Liver (tissue), 8 donors: ENCODE measurements at regions not wholly inside any gene's neighbourhood (a gene's known extent, or its start where the extent isn't known, plus 50 kb on each side); places are given as distances from the start of the nearest gene placed in this dataset.
A peak's percentile ranks its signal among the peaks of the same experiment; 100 is the strongest.

ENCODE experiments used
- DNase-seq: peaks from one replicate; pipeline ENCODE4 v3.0.0-alpha.2; 2017; ENCODE audit warnings: low spot score
- H3K27ac ChIP-seq, 2 donors: one replicate each; pipeline ENCODE4 v1.7.0; 2013; ENCODE audit warnings: inconsistent platforms in 2 of 2, low read length in 2 of 2, control low read depth in 1 of 2, low read depth in 1 of 2, mild to moderate bottlenecking in 1 of 2
- H3K27me3 ChIP-seq, 4 donors: one replicate each; pipeline versions ENCODE4 v1.6.1 to v1.7.0; 2013; ENCODE audit warnings: low read length in 3 of 4, inconsistent platforms in 1 of 4, mild to moderate bottlenecking in 1 of 4, moderate library complexity in 1 of 4; ENCODE audit not compliant: control insufficient read depth in 4 of 4, insufficient read depth in 4 of 4
- H3K36me3 ChIP-seq, 4 donors: one replicate each; pipeline versions ENCODE4 v1.6.1 to v1.7.0; 2013; ENCODE audit warnings: low read length in 3 of 4, mild to moderate bottlenecking in 3 of 4, low read depth in 1 of 4, moderate library complexity in 1 of 4; ENCODE audit not compliant: control insufficient read depth in 4 of 4, insufficient read depth in 3 of 4
- H3K4me1 ChIP-seq, 4 donors: one replicate each; pipeline versions ENCODE4 v1.6.1 to v1.7.0; 2013; ENCODE audit warnings: low read length in 3 of 4, mild to moderate bottlenecking in 3 of 4, moderate library complexity in 1 of 4; ENCODE audit not compliant: control insufficient read depth in 4 of 4, insufficient read depth in 4 of 4
- H3K4me3 ChIP-seq, 3 donors: one replicate each; pipeline versions ENCODE4 v1.6.1 to v1.7.0; 2013; ENCODE audit warnings: low read length in 3 of 3, control low read depth in 1 of 3, low read depth in 1 of 3, mild to moderate bottlenecking in 1 of 3
- H3K9ac ChIP-seq, 2 donors: one replicate each; pipeline ENCODE4 v1.7.0; 2013; ENCODE audit warnings: low read length in 2 of 2, mild to moderate bottlenecking in 2 of 2, moderate library complexity in 2 of 2, control low read depth in 1 of 2, low read depth in 1 of 2
- H3K9me3 ChIP-seq, 4 donors: one replicate each; pipeline versions ENCODE4 v1.6.1 to v1.7.0; 2013; ENCODE audit warnings: low read length in 3 of 4; ENCODE audit not compliant: control insufficient read depth in 4 of 4
- EGR1 ChIP-seq, 2 donors: IDR thresholded peaks; 2 replicates each; pipeline ENCODE4 v1.6.1; 2016 to 2018; ENCODE audit warnings: antibody characterized with exemption in 2 of 2, low read depth in 2 of 2
- FOXA1 ChIP-seq: IDR thresholded peaks from 2 replicates; pipeline ENCODE4 v1.6.1; 2016; ENCODE audit warnings: antibody characterized with exemption
- FOXA2 ChIP-seq: IDR thresholded peaks from 2 replicates; pipeline ENCODE4 v1.6.1; 2016; ENCODE audit warnings: antibody characterized with exemption
- HNF4G ChIP-seq: IDR thresholded peaks from 2 replicates; pipeline ENCODE4 v1.6.1; 2016; ENCODE audit warnings: antibody characterized with exemption
- JUND ChIP-seq, 2 donors: IDR thresholded peaks; 2 replicates each; pipeline ENCODE4 v1.6.1; 2016; ENCODE audit warnings: antibody characterized with exemption in 2 of 2
- NR2F2 ChIP-seq: IDR thresholded peaks from 2 replicates; pipeline ENCODE4 v1.6.1; 2016; ENCODE audit warnings: antibody characterized with exemption
- RAD21 ChIP-seq, 2 donors: IDR thresholded peaks; 2 replicates each; pipeline ENCODE4 v1.6.1; 2016; ENCODE audit warnings: antibody characterized with exemption in 2 of 2, mild to moderate bottlenecking in 2 of 2
- RXRA ChIP-seq, 2 donors: IDR thresholded peaks; 2 replicates each; pipeline ENCODE4 v1.6.1; 2017 to 2018; ENCODE audit warnings: antibody characterized with exemption in 2 of 2, mild to moderate bottlenecking in 1 of 2
- SP1 ChIP-seq: IDR thresholded peaks from 2 replicates; pipeline ENCODE4 v1.6.1; 2018; ENCODE audit warnings: antibody characterized with exemption, mild to moderate bottlenecking
- TAF1 ChIP-seq: conservative IDR thresholded peaks from 2 replicates; pipeline ENCODE4 v1.6.1; 2016; ENCODE audit warnings: antibody characterized with exemption, mild to moderate bottlenecking
- WGBS: extraction: QIAGEN DNeasy Blood & Tissue Kit; methylation state at CpG from one replicate; pipeline ENCODE4 v1.1.7; 2013; 5-methylcytosine and 5-hydroxymethylcytosine counted together
- TF ChIP-seq, protein P1 (sequence below): IDR thresholded peaks from 2 replicates; pipeline ENCODE4 v1.6.1; 2016; ENCODE audit warnings: antibody characterized with exemption
- TF ChIP-seq, protein P2 (sequence below): fragments of 150-350 bp; IDR thresholded peaks from 2 replicates; pipeline ENCODE4 v1.5.1; 2017; ENCODE audit warnings: improper control_type of control experiment, low read depth, low read length; ENCODE audit not compliant: missing input control
- TF ChIP-seq, protein P3 (sequence below): IDR thresholded peaks from 2 replicates; pipeline ENCODE4 v1.6.1; 2016; ENCODE audit warnings: antibody characterized with exemption, mild to moderate bottlenecking
- donor health status: healthy.
- donor health status: healthy.
- donor health status: healthy.
- donor health status: healthy.
- donor health status: healthy.

DNA sequence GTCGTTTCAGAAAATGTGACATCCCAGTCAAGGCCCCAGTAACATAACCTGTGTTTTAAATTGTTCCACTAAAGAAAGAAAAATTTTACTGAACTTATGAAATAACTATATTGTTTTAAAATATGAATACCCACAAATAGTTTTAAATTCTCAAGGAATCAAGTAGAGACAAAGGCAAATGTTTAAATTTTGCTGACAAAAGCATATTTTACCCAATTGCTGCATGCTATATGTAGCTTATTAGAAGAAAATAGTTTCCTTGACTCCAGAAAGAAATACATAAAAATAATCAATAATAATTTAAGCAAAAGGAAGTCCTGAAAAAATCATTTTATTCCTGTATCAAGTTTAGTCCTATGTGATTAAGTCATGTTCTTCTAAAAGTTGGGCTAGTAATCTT lies 481.3 kb upstream of the ADGRL3 start:
- Histone ChIP-seq H3K36me3 (no peaks in the 10 kb centered on the region), H3K27me3 (no peaks in the 10 kb centered on the region), H3K9ac (no peak overlapping the region), H3K4me1 (no peaks in the 10 kb centered on the region), H3K9me3 (no peaks in the 10 kb centered on the region), H3K4me3 (no peak overlapping the region), H3K27ac (no peak overlapping the region)
- WGBS = 39% methylated on average over 1 of the region's 1 CpG
- DNase-seq = no peak
- TF ChIP-seq, protein P1, sequence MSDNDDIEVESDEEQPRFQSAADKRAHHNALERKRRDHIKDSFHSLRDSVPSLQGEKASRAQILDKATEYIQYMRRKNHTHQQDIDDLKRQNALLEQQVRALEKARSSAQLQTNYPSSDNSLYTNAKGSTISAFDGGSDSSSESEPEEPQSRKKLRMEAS = no peak
- TF ChIP-seq RXRA (IDR thresholded peaks at IDR 0.05) = no peak
- no peak for TF ChIP-seq EGR1 (IDR thresholded peaks at IDR 0.05; ENCODE audit: low read depth in 2 of 2)
- no peak for TF ChIP-seq FOXA2
- no peak for TF ChIP-seq HNF4G

DNA sequence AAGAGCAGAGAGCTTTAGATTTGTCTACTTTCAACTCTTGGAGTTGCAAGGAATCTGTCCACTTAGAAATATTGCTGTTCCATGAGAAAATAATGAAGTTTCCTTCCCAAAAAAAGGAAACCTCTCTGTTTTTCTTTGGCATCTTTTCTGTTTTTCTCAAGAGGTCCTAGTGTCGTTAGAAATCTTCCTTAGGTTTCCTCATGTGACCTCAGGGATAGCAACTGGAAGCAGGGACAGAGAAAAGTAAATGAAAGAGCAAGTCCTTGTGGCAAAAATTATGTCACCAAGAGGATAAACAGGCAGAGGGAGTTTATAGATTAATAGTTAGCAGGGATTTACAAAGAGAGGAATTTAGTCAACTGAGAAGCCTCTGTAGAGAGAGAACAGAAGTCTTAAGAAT lies 478.4 kb upstream of the ADGRL3 start:
- no peaks in the 10 kb centered on the region for H3K4me1 ChIP-seq
- 40% methylated on average over 1 of the region's 1 CpG for WGBS
- TF ChIP-seq FOXA1 = no peak
- peak in 1 of 2 donors; percentile 24 for TF ChIP-seq RAD21 (IDR thresholded peaks at IDR 0.05)
- no peak for TF ChIP-seq FOXA2
- peak; percentile 60 for TF ChIP-seq NR2F2
- TF ChIP-seq JUND (IDR thresholded peaks at IDR 0.05) = peak in 1 of 2 donors; percentile 5
- TF ChIP-seq RXRA (IDR thresholded peaks at IDR 0.05) = peak in 1 of 2 donors; percentile 22
- H3K27me3 ChIP-seq = no peaks in the 10 kb centered on the region
- no peak overlapping the region for H3K9ac ChIP-seq
- no peak overlapping the region for H3K27ac ChIP-seq
- no peak overlapping the region for H3K4me3 ChIP-seq
- H3K36me3 ChIP-seq = no peaks in the 10 kb centered on the region
- DNase-seq = no peak
- H3K9me3 ChIP-seq = no peaks in the 10 kb centered on the region

DNA sequence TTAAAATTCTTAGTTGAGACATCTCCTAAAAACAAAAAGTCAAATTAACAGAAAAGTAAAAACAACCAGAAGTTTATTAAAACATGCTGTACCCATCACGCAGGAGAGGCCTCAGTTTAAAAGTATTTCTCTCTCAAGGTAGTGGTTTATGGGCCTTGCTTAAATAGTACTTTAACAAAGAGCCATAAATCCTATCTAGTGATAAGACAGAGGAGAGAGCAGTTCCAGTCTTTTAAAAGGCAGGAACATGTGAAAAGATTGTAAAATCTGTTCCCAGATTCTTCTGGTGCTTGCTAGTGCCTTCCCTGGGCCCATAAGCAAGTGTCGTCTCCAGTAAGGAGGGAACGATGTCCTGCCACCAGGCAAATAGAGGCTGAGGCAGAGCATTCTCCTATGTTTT lies 476.3 kb upstream of the ADGRL3 start:
- TF ChIP-seq FOXA1 = no peak
- TF ChIP-seq, protein P1 = no peak
- no peak for TF ChIP-seq HNF4G
- TF ChIP-seq RAD21 (IDR thresholded peaks at IDR 0.05) = no peak
- TF ChIP-seq, protein P2, sequence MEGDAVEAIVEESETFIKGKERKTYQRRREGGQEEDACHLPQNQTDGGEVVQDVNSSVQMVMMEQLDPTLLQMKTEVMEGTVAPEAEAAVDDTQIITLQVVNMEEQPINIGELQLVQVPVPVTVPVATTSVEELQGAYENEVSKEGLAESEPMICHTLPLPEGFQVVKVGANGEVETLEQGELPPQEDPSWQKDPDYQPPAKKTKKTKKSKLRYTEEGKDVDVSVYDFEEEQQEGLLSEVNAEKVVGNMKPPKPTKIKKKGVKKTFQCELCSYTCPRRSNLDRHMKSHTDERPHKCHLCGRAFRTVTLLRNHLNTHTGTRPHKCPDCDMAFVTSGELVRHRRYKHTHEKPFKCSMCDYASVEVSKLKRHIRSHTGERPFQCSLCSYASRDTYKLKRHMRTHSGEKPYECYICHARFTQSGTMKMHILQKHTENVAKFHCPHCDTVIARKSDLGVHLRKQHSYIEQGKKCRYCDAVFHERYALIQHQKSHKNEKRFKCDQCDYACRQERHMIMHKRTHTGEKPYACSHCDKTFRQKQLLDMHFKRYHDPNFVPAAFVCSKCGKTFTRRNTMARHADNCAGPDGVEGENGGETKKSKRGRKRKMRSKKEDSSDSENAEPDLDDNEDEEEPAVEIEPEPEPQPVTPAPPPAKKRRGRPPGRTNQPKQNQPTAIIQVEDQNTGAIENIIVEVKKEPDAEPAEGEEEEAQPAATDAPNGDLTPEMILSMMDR = no peak
- TF ChIP-seq SP1 = no peak
- TF ChIP-seq RXRA (IDR thresholded peaks at IDR 0.05) = no peak
- no peak for TF ChIP-seq TAF1
- no peak for TF ChIP-seq NR2F2
- TF ChIP-seq JUND (IDR thresholded peaks at IDR 0.05) = no peak
- TF ChIP-seq, protein P3, sequence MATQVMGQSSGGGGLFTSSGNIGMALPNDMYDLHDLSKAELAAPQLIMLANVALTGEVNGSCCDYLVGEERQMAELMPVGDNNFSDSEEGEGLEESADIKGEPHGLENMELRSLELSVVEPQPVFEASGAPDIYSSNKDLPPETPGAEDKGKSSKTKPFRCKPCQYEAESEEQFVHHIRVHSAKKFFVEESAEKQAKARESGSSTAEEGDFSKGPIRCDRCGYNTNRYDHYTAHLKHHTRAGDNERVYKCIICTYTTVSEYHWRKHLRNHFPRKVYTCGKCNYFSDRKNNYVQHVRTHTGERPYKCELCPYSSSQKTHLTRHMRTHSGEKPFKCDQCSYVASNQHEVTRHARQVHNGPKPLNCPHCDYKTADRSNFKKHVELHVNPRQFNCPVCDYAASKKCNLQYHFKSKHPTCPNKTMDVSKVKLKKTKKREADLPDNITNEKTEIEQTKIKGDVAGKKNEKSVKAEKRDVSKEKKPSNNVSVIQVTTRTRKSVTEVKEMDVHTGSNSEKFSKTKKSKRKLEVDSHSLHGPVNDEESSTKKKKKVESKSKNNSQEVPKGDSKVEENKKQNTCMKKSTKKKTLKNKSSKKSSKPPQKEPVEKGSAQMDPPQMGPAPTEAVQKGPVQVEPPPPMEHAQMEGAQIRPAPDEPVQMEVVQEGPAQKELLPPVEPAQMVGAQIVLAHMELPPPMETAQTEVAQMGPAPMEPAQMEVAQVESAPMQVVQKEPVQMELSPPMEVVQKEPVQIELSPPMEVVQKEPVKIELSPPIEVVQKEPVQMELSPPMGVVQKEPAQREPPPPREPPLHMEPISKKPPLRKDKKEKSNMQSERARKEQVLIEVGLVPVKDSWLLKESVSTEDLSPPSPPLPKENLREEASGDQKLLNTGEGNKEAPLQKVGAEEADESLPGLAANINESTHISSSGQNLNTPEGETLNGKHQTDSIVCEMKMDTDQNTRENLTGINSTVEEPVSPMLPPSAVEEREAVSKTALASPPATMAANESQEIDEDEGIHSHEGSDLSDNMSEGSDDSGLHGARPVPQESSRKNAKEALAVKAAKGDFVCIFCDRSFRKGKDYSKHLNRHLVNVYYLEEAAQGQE = no peak
- WGBS = 64% methylated on average over 3 of the region's 3 CpGs
- Histone ChIP-seq H3K36me3 (no peaks in the 10 kb centered on the region), H3K27me3 (no peaks in the 10 kb centered on the region), H3K4me3 (no peak overlapping the region), H3K4me1 (no peaks in the 10 kb centered on the region), H3K27ac (peak overlapping the region in 1 of 2 donors; percentile 3), H3K9me3 (no peaks in the 10 kb centered on the region), H3K9ac (no peak overlapping the region)
- DNase-seq = no peak
